Naive thymus-derived CD4-positive, alpha-beta T cell (primary cell): ENCODE measurements at regions not wholly inside any gene's neighbourhood (a gene's known extent, or its start where the extent isn't known, plus 50 kb on each side); places are given as distances from the start of the nearest gene placed in this dataset.

ENCODE experiments used
- ATAC-seq: fragments of 150-1000 bp; cut with Tn5 transposase; 2 replicates; pipeline ENCODE4 v1.10.0; 2021; ENCODE audit warnings: mild to moderate bottlenecking, moderate library complexity
- CTCF ChIA-PET: fragments of 350-600 bp; sonication (Branson Sonifier 250); formaldehyde crosslinking; loops from one replicate; lab custom pipeline; 2021; ENCODE audit warnings: antibody characterized with exemption; lab: Charles Lee
- POLR2A ChIA-PET: fragments of 350-600 bp; sonication (Branson Sonifier 250); formaldehyde crosslinking; loops from one replicate; lab custom pipeline; 2021; ENCODE audit warnings: antibody characterized with exemption, inconsistent platforms; lab: Charles Lee
- DNase-seq, 9 donors: peaks; one replicate each; pipeline versions ENCODE4 v3.0.0 to v3.0.0-alpha.2; 2020 to 2022; ENCODE audit warnings: mixed read lengths in 1 of 9
- H3K27ac ChIP-seq: one replicate; pipeline ENCODE4 v1.7.0; 2013; ENCODE audit warnings: mild to moderate bottlenecking, low read depth, low read length, moderate library complexity
- H3K27me3 ChIP-seq, 2 donors: one replicate each; pipeline ENCODE4 v1.7.0; 2013; ENCODE audit warnings: low read length in 2 of 2, mild to moderate bottlenecking in 2 of 2, moderate library complexity in 2 of 2; ENCODE audit not compliant: control insufficient read depth in 2 of 2, insufficient read depth in 2 of 2
- H3K36me3 ChIP-seq, 3 experiments: 1 replicate in 2 of 3; 2 replicates in 1 of 3; pipeline ENCODE4 v1.7.0; 2013; ENCODE audit warnings: low read length in 3 of 3, mild to moderate bottlenecking in 3 of 3, moderate library complexity in 1 of 3; ENCODE audit not compliant: insufficient read depth in 3 of 3, control insufficient read depth in 2 of 3
- H3K4me1 ChIP-seq, 2 donors: one replicate each; pipeline ENCODE4 v1.7.0; 2013; ENCODE audit warnings: low read length in 2 of 2, mild to moderate bottlenecking in 2 of 2, moderate library complexity in 1 of 2; ENCODE audit not compliant: control insufficient read depth in 2 of 2, insufficient read depth in 2 of 2
- H3K4me3 ChIP-seq: 2 replicates; pipeline ENCODE4 v1.7.0; 2013; ENCODE audit warnings: mild to moderate bottlenecking, low read length
- H3K9me3 ChIP-seq, 3 experiments: 1 replicate in 2 of 3; 2 replicates in 1 of 3; pipeline ENCODE4 v1.7.0; 2013; ENCODE audit warnings: low read length in 3 of 3; ENCODE audit not compliant: control insufficient read depth in 2 of 3
- H3K27ac Mint-ChIP-seq, 9 donors: one replicate each; pipeline ENCODE4 v1.8.0; 2020 to 2022; ENCODE audit warnings: mixed read lengths in 9 of 9, mild to moderate bottlenecking in 8 of 9, moderate library complexity in 5 of 9, inconsistent platforms in 2 of 9
- H3K27me3 Mint-ChIP-seq, 5 donors: one replicate each; pipeline ENCODE4 v1.8.0; 2021 to 2022; ENCODE audit warnings: mixed read lengths in 5 of 5, mild to moderate bottlenecking in 1 of 5
- H3K36me3 Mint-ChIP-seq, 5 donors: one replicate each; pipeline ENCODE4 v1.8.0; 2020 to 2022; ENCODE audit warnings: mixed read lengths in 5 of 5, mild to moderate bottlenecking in 3 of 5, inconsistent platforms in 1 of 5
- H3K4me1 Mint-ChIP-seq, 7 donors: one replicate each; pipeline ENCODE4 v1.8.0; 2020 to 2022; ENCODE audit warnings: mixed read lengths in 7 of 7, mild to moderate bottlenecking in 3 of 7, inconsistent platforms in 1 of 7
- H3K4me3 Mint-ChIP-seq, 10 donors: one replicate each; pipeline ENCODE4 v1.8.0; 2020 to 2022; ENCODE audit warnings: mild to moderate bottlenecking in 10 of 10, mixed read lengths in 10 of 10, moderate library complexity in 6 of 10, inconsistent platforms in 2 of 10
- H3K9me3 Mint-ChIP-seq, 11 donors: one replicate each; pipeline ENCODE4 v1.8.0; 2020 to 2022; ENCODE audit warnings: mixed read lengths in 11 of 11, mild to moderate bottlenecking in 4 of 11, inconsistent platforms in 1 of 11, moderate library complexity in 1 of 11
- intact Hi-C, 2 donors: fragments of 100-400 bp; cut with micrococcal nuclease; formaldehyde crosslinking; loops; one replicate each; pipeline ENCODE4 v1.15.1; 2023

- Mint-ChIP-seq H3K27me3 (peaks cover 3 to 27% (median 10%) of the 10 kb centered on the region in 5 donors), H3K4me1 (peaks cover 0 to 9% (median 2%) of the 10 kb centered on the region in 7 donors), H3K27ac (no peak overlapping the region), H3K36me3 (no peaks in the 10 kb centered on the region), H3K9me3 (peaks cover 0 to 3% (median 0%) of the 10 kb centered on the region in 11 donors), H3K4me3 (no peak overlapping the region)
- ChIA-PET POLR2A (no interaction called here), CTCF (no interaction called here)
- H3K9me3 ChIP-seq = no peaks in the 10 kb centered on the region
- ATAC-seq (no peak), DNase-seq (no peak)
- H3K4me3 ChIP-seq = no peak overlapping the region
- H3K27me3 ChIP-seq = no peaks in the 10 kb centered on the region
- H3K27ac ChIP-seq = no peak overlapping the region
- intact Hi-C loops = no loop called here
- H3K36me3 ChIP-seq = no peaks in the 10 kb centered on the region
- H3K4me1 ChIP-seq = peaks cover 3% of the 10 kb centered on the region in 2 donors
Observed at GRCh38 chr2:37846207-37846606, 78.9 kb upstream of the RMDN2 start.

- POLR2A ChIA-PET = no interaction called here
- no peaks in the 10 kb centered on the region for H3K9me3 ChIP-seq
Observed at GRCh38 chr2:37847792-37848191, 77.3 kb upstream of the RMDN2 start.

GRCh38 chr2:37848451-37848850 is 76.6 kb upstream of the RMDN2 start:
- Mint-ChIP-seq H3K36me3 (no peaks in the 10 kb centered on the region), H3K9me3 (peaks cover 0 to 3% (median 0%) of the 10 kb centered on the region in 11 donors)
- ATAC-seq = no peak

More at GRCh38 chr2:37847792-37848191, 77.3 kb upstream of the RMDN2 start:
- Histone ChIP-seq H3K36me3 (no peaks in the 10 kb centered on the region), H3K27me3 (no peaks in the 10 kb centered on the region), H3K4me3 (no peak overlapping the region), H3K27ac (no peak overlapping the region), H3K4me1 (peaks cover 11 to 14% of the 10 kb centered on the region in 2 donors)
- CTCF ChIA-PET = no interaction called here
- intact Hi-C loops = no loop called here
- no peaks in the 10 kb centered on the region for H3K36me3 Mint-ChIP-seq
- no peak overlapping the region for H3K27ac Mint-ChIP-seq
- ATAC-seq = no peak
- DNase-seq = no peak
- no peak overlapping the region for H3K4me3 Mint-ChIP-seq
- peaks cover 0 to 19% (median 12%) of the 10 kb centered on the region in 7 donors for H3K4me1 Mint-ChIP-seq
- peaks cover 0 to 3% (median 0%) of the 10 kb centered on the region in 11 donors for H3K9me3 Mint-ChIP-seq
- H3K27me3 Mint-ChIP-seq = peaks cover 0 to 18% (median 7%) of the 10 kb centered on the region in 5 donors

GRCh38 chr2:37849911-37850310 is 75.2 kb upstream of the RMDN2 start:
- intact Hi-C loops = no loop called here

More at GRCh38 chr2:37848451-37848850, 76.6 kb upstream of the RMDN2 start:
- Histone ChIP-seq H3K4me3 (no peak overlapping the region), H3K27me3 (no peaks in the 10 kb centered on the region), H3K36me3 (no peaks in the 10 kb centered on the region), H3K27ac (no peak overlapping the region), H3K9me3 (no peaks in the 10 kb centered on the region), H3K4me1 (peaks cover 11 to 14% of the 10 kb centered on the region in 2 donors)
- ChIA-PET POLR2A (no interaction called here), CTCF (no interaction called here)
- no peak overlapping the region for H3K27ac Mint-ChIP-seq
- no peak for DNase-seq
- peaks cover 0 to 14% (median 5%) of the 10 kb centered on the region in 5 donors for H3K27me3 Mint-ChIP-seq
- no peak overlapping the region for H3K4me3 Mint-ChIP-seq
- intact Hi-C loops = no loop called here
- peaks cover 0 to 19% (median 12%) of the 10 kb centered on the region in 7 donors for H3K4me1 Mint-ChIP-seq

GRCh38 chr2:37851428-37851827 is 73.7 kb upstream of the RMDN2 start:
- Mint-ChIP-seq H3K36me3 (no peaks in the 10 kb centered on the region), H3K27me3 (peaks cover 0 to 2% (median 0%) of the 10 kb centered on the region in 5 donors), H3K9me3 (peaks cover 0 to 3% (median 0%) of the 10 kb centered on the region in 11 donors), H3K4me3 (peak overlapping the region in 4 of 10 donors; percentile 3 to 61 (median 40)), H3K4me1 (peaks cover 0 to 19% (median 12%) of the 10 kb centered on the region in 7 donors), H3K27ac (peak overlapping the region in 5 of 9 donors; percentile 41 to 88 (median 64))
- ChIA-PET CTCF (interaction anchor here (0.6 to 1.6 kb wide), 4 partner anchors 19 to 456 kb away, joined by 3 to 4 read pairs (median 3); no protein-coding TSS in a partner anchor), POLR2A (no interaction called here)
- H3K4me1 ChIP-seq = peaks cover 11 to 14% of the 10 kb centered on the region in 2 donors
- H3K27me3 ChIP-seq = no peaks in the 10 kb centered on the region
- no peaks in the 10 kb centered on the region for H3K9me3 ChIP-seq
- no peaks in the 10 kb centered on the region for H3K36me3 ChIP-seq
- ATAC-seq (no peak), DNase-seq (no peak)
- peak overlapping the region; percentile 9 for H3K27ac ChIP-seq
- intact Hi-C loops = no loop called here
- no peak overlapping the region for H3K4me3 ChIP-seq

More at GRCh38 chr2:37849911-37850310, 75.2 kb upstream of the RMDN2 start:
- ChIA-PET CTCF (no interaction called here), POLR2A (no interaction called here)
- Histone ChIP-seq H3K36me3 (no peaks in the 10 kb centered on the region), H3K4me1 (peaks cover 11 to 14% of the 10 kb centered on the region in 2 donors), H3K9me3 (no peaks in the 10 kb centered on the region), H3K27me3 (no peaks in the 10 kb centered on the region), H3K27ac (no peak overlapping the region), H3K4me3 (no peak overlapping the region)
- Mint-ChIP-seq H3K27ac (no peak overlapping the region), H3K4me3 (no peak overlapping the region), H3K36me3 (no peaks in the 10 kb centered on the region), H3K4me1 (peaks cover 0 to 19% (median 12%) of the 10 kb centered on the region in 7 donors), H3K27me3 (peaks cover 0 to 5% (median 0%) of the 10 kb centered on the region in 5 donors), H3K9me3 (peaks cover 0 to 3% (median 0%) of the 10 kb centered on the region in 11 donors)
- DNase-seq (no peak), ATAC-seq (peak; percentile 36)

GRCh38 chr2:37851828-37852584 is 73.1 kb upstream of the RMDN2 start:
- Histone ChIP-seq H3K27ac (peak overlapping the region; percentile 9), H3K27me3 (no peaks in the 10 kb centered on the region), H3K4me1 (peaks cover 11 to 14% of the 10 kb centered on the region in 2 donors), H3K36me3 (no peaks in the 10 kb centered on the region), H3K9me3 (no peaks in the 10 kb centered on the region), H3K4me3 (no peak overlapping the region)
- Mint-ChIP-seq H3K27me3 (peaks cover 0 to 6% (median 0%) of the 10 kb centered on the region in 5 donors), H3K27ac (peak overlapping the region in 5 of 9 donors; percentile 41 to 88 (median 64)), H3K36me3 (no peaks in the 10 kb centered on the region), H3K4me3 (peak overlapping the region in 4 of 10 donors; percentile 3 to 61 (median 40)), H3K4me1 (peaks cover 0 to 19% (median 12%) of the 10 kb centered on the region in 7 donors), H3K9me3 (peaks cover 0 to 3% (median 0%) of the 10 kb centered on the region in 11 donors)
- POLR2A ChIA-PET = interaction anchor here (0.7 kb wide), 1 partner anchor 278 kb away, joined by 3 read pairs; no protein-coding TSS in a partner anchor
- DNase-seq = peak in 4 of 9 donors; percentile 5 to 26 (median 12)
- CTCF ChIA-PET = interaction anchor here (0.6 to 1.6 kb wide), 4 partner anchors 19 to 456 kb away, joined by 3 to 4 read pairs (median 3); no protein-coding TSS in a partner anchor
- intact Hi-C loops = no loop called here
- ATAC-seq = peak; percentile 83
